HG02678 (cell line): ENCODE measurements at regions not wholly inside any gene's neighbourhood (a gene's known extent, or its start where the extent isn't known, plus 50 kb on each side); places are given as distances from the start of the nearest gene placed in this dataset.
A peak's percentile ranks its signal among the peaks of the same experiment; 100 is the strongest.

Experiments
- ATAC-seq: cut with Tn5 transposase; IDR thresholded peaks from one replicate; pipeline ENCODE4 v1.9.1; 2021; ENCODE audit warnings: mild to moderate bottlenecking, moderate library complexity; ENCODE audit not compliant: unreplicated experiment

DNA sequence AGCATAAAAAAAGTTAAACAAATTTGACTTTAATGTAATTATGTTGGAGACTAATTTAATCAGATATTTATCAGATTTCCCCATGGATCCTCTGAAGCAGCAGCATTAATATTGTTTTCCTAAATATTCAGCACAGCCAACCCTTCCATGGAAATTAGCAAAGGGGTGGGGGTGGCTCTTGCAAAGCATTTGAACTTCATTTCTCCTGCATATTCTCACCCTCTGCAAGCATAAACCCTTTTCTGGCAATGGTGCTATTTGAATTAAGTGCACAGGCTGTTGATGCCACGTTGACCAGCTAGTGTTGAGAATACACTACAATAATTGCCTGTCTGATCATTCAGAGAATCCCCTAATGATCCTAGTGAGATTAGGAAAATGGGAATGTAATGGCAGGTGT lies 488.1 kb upstream of the KLF12 start:
- no peak for ATAC-seq

DNA sequence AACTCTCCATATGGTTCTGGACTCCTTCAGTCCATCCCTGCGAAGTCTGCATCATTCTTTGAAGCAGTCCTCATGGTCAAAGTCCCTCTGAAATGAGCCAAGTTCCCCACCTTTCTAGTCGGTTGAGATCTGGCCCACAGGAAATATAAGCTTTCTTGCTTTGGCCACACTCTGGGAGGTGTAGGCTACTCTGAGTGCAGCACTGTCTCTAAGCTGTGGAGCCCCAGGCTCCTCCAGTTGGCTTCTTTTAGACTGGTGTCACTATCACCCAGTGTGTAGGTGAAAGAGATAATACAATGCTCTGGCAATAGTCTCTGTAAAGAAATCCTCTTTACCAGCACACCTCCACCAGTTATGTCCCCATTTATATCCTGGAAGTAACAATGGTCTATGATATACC lies 486.5 kb upstream of the KLF12 start:
- no peak for ATAC-seq

DNA sequence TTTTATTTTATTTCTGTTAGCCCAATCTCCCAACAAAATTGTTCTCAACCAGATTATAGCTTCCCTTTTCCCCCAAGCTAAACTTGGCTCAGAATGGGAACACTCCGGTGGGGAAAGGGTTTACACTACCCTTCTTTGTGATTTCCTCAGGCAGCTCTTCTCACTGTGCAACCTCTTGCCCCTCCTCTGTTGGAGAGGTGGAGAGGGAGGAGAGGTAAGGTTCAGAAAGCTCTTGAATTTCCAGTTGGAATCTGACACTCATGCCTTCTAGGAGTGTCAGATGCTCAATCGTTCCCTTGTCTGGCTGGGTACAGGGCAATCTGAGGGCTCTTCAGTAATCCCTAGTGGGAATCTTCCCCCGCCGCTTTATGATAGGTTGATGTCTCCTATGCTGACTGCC lies 486.1 kb upstream of the KLF12 start:
- no peak for ATAC-seq

DNA sequence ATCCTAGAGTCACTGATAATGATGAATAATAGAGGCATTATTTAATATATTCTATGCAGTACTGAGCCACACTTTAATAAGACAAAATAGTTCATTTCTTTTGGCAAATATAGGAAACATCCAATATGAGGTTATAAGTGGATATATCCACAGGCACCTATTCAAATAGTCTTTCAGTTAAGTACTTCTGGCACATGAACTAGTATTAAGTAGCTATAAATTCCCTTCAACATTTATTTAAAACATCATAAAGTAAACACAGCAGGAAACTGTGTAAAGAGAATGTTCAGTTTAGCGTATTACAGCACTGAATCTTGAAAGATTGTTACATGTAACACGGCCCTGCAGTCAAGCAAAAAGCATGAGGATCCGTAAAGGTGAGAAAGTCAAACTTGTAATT lies 463.3 kb upstream of the KLF12 start:
- ATAC-seq, result no peak

DNA sequence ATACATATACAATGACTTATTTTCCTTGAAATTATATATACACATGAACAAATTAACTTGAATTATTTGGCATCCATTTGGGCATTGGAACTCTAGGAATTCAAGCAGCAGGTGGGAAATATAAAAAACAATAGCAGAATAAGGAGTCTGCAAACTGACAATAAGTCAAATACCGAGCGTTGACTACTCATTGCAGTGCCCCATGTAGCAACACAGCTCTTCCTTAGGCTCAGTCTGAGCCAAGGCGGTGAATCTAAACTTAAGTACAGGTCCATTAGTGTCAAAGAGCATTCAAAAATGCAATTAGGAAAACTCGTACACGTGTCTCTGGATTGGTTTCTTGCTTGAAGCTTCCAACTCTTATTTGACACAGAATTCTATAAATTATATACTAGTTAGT lies 462.5 kb upstream of the KLF12 start:
- ATAC-seq, result no peak

DNA sequence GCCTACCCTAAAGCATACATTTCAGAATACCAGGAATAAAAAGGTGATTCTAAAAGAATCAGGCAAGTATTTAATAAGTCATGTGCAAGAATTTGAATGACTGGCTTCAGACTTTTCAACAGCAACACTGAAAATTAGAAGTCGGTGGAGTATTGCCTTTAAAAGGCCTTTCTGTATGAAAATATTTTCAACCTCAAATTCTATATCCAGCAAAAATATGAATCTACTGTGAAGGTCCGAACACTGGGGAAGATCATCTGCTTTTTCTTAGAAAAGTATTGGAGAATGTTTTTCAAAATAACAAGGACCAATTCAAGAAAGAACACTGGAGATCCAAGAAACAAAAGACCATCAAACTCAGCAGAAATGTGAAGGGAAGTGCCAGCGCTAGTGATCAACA lies 459.5 kb upstream of the KLF12 start:
- no peak for ATAC-seq

DNA sequence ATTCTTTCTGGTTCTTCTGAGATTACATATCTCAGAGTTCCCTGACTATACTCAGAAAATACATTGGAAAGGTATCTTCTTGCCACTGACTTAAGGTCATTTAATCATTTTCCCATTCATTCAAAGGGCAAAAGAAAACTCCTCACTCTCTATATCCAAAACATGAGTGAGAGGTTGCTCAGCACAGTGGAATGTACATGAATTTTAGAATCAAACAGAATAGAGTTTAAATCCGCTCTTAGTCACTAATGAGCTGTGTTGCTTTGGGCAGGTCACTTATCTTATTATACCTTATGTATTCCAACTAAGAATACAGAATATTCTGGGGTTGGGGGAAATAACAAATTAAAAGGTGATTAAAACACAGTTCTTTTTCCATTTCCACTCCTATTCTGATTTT lies 452.6 kb upstream of the KLF12 start:
- ATAC-seq, result no peak

DNA sequence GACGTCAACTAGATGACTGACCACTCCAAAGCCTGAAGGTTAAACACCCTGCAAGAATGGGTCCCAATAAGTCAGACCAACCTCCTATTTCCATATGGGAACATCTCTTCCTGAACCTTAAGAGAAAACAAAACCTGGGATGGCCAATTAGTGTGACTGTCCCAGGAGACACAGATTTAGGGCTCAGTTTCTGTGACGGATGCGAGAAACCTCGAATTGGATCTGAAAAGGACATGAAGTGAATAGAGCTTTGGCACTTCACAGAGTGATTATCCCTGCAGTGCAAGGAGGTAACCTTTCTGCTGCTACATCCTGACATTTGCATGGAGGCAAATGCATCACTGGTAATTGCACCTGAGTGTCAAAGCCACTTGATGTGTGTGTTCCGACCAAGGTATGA lies 442.2 kb upstream of the KLF12 start:
- ATAC-seq, result no peak

DNA sequence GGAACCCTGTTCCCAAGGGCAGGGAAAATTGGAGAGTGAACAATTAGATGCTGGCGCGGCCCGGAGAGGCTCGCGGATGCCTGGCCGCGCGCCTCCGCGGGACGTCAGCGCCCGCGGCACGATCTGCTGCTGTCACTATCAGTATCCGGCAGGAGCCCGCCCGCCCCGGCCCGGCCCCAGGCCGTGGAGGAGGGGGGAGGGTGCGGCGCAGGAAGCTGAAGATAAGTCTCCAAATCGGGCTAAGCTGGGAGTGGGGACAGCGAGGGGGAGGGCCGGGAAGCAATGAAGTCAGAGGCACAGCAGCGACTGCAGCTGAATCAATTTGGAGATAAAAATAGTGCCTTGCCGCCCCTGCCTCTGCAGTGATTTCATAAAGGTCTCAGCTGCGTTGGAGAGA lies 441.5 kb upstream of the KLF12 start:
- ATAC-seq, result no peak

DNA sequence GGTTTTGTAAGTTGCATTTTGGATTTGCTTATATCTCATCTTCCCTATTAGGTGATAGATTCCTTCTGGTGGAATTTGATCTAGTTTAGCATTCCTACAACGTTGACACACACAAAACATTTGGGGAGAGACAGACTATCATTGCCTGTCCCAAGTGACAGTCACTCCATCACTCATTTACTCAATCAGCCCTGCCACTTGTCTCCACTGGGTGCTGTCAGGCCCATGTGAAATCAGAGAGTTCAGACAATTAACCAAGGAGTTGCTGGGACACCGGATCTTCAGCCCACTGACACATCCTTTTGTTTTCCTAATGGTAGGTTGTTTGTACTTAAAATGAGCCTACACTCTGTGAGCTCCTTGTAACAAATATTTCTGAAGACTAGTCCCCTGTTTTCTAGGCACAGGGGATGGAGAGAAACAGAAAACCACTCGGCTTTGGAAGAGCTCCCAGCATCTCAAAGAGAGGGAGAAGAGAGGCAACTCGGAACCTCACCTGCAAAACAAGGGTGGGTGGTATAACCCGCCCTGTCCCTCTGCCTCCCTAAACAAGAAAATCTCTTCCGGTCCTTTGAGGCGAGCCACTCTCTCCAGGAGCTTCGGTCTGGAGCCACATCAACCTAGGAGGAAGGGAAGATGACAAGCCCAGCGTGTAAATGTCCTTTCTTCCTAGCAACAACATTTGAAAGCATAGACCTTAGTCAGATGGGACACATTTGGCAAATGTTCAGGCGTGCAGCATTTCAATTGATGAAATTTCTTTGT lies 440.9 kb upstream of the KLF12 start:
- ATAC-seq, result no peak

DNA sequence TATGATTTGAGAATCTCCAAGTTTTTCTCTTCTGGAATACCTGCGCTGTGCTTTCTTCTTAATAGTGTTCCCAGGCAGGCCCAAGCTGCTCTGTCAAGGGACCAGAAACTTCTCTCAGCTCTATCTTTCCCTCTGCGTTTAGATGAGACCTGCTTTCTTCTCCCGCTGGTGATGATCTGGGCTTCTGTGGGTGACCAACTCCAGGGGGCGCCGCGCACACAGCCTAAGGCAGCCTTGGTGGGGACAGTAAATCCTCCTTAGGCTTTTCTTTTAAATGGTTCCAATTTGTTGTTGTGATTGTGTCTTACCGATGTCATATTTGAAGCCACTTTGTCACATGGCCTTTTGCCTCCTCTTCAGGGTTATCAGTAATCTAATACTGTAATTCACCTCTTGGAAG lies 439.4 kb upstream of the KLF12 start:
- ATAC-seq, result no peak

DNA sequence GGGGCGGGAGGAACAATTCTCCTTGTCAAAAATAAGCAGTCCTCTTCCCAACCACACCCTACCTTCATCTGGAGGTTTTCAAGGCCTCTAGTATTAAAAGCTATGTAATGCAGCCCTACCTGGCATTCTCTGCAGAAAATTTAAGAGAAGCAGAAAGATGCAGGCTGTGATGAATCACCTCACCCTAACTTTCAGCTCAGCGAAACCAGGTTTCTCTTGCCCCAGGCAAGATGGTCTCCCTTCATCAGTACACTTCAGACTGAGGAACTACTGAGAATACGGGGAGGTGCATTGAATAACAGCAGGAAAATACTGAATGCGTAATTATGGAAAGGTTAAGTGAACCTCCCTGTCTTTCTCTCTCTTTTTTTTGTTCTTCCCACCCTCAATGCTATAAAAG lies 437.6 kb upstream of the KLF12 start:
- ATAC-seq, result no peak

DNA sequence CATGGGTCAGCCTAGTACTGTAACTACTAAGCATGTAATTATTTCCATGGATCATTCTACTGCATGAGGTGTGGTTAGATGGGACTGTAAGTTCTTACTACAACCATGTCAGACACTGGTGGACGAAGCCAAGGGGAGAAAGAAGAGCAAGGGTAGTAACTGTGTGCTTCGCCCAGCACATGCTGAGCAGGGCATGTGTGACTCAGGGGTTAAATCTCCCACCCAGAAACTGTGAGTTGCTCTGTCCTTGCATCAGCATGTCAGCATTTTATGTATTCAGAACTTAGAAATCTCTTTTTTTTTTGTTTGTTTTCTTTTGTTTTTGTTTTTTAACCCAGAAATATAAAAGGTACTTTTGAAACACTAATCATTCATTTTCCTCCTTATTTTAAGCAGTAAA lies 436.6 kb upstream of the KLF12 start:
- ATAC-seq, result no peak

DNA sequence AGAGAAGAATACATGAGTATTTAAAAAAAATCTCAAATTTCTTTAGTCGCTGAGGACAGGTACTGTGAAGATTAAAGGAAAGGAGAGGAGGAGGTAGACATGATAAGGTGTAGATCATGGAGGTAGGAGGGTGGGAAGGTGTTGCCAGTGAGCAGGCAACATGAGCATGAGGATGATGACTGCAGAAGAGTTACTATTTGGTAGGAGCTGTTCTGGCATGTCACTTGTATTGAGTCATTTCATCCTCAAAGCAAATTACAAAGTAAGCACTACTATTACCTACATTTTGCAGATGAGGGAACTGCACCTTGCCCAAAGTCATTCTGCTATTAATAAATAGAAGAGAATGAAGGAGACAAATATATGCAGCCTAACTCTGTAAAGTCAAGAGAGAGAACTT lies 435.8 kb upstream of the KLF12 start:
- ATAC-seq, result no peak

DNA sequence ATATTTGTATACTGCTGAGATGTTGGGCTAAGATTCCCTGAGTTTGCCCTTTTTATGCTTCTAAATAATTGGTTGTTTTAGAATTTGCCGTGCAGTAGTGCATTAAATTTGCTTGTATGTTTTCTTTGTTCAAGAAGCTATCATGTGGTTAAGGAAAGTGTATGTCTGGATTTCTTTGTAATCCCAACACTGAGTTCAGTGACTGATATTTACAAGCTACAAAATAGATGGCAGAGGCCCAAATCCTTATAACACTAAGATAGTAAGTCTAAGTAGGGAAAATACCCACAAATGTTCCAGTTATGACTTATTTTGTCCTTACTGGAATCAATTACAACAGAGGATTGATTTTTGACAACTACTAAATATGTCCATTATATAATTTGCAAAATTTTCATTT lies 435.0 kb upstream of the KLF12 start:
- no peak for ATAC-seq

DNA sequence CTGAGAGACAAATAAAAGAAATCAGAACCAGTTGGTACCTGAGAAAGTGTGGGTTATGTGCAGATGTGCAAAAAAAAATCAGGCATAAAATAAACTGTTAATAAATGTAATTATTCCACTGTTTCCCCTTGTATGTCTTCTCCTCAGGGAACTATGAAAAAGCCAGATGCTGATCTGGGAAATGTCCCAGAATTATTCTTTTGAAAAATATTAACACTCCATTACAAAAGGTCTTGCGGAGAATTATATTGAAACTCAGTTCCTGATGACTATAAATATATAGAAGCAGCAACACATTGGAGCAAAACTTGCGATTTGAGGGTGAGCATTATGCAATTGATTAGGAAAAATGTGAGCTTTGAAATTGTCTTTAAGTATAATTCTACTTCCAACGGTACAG lies 433.3 kb upstream of the KLF12 start:
- ATAC-seq, result no peak

DNA sequence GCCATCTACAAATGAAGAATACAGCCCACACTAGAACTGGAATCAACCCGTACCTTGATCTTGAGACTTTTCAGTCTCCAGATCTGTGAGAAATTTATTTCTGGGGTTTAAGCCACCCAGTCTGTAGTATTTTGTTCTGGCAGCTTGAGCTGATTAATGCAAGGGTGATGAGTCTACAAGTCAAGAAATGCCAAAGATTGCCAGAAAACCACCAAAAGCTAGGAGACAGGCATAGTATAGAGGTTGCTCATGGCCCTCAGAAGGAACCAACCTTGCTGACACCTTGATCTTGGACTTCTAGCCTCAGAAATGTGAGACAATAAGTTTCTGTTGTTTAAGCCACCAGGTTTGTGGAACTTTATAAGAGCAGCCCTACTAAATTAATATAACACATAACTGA lies 428.2 kb upstream of the KLF12 start:
- ATAC-seq, result no peak

DNA sequence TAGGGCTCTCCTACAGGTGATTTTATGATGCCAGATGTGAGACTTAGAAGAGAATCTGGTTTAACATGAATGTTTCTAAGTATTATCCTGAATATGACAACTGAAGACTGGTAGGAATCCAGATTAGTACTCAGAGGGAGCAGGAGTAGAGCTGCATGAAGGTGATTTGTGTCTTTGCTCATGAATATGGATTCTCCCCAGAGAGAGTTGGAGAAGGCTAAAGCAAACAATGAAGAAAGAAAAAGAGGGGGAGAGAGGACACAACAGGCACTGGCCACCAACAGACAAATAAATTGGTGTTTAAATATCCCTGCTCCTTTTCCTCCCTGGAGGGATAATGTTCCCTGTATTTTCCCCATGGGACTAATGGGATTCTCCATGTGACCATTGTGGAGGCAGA lies 427.0 kb upstream of the KLF12 start:
- no peak for ATAC-seq

DNA sequence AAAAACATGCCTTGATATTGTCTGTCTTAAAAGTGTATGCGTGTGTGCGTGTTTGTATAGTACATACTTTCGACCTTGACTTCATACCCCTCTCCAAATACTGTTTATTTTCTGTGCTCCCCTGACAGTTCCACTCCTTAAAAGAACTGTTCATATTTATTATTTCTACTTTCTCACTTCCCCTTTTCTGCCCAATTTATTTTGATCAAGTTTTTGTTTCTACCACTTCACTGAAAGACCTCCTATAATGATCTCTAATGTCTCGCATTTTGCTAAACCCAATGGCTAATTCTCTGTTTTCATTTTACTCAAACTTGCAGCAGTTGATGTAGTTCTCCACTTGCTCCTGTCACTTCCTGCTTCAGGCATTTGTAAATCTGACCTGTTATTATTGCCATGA lies 426.1 kb upstream of the KLF12 start:
- peak; percentile 73 for ATAC-seq

DNA sequence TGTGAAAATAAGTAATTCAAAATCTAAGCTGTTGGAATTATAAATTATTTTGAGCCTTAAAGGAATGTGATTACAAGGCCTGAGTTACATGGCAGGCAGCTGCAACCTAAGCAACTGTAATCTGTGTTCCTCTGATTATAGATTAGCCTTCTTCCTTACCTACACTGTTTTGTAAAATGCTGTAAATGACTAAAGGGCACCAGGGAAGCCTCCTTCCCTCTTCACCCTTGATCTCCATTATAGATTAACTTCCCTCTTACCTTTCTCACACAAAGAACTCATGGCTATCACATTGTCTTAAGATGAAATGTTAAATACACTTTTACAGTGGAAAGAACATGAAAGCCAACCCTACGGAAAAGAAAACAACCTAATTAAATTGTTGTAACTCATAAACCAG lies 423.7 kb upstream of the KLF12 start:
- no peak for ATAC-seq

DNA sequence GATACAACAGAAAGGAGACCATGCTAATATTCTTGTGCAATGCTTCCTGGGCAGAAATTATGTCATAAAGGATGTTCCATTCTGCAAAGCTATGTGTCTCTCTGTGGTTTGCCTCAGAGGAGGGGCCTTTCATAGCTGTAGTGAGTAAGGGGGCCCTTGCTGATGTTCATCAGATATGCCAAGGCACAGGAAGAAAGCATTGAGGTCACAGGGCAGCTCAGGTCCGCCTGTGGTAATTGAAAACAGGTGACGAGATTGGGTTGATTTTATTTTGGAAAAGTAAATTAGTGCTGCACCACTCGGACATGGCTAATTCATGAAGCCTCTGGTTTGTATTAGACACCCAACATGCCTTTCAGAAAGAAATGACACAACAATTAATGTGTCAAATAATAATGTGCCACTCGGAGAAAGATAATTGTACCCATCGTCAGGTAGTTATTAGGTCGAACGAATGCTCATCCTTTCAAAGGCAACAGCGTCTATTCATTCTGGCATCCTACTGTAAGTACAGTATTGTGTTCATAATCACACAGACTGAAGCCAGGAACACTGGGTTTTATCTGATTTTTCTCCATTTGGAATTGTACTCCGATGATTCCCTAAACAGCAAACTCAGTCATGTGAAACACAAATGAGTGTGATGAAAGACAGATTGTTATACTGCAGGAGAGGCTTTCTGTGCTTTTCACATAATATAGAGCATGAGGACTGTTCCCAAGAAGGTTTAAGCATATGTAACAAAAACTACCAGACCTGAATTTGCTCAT lies 421.6 kb upstream of the KLF12 start:
- no peak for ATAC-seq

DNA sequence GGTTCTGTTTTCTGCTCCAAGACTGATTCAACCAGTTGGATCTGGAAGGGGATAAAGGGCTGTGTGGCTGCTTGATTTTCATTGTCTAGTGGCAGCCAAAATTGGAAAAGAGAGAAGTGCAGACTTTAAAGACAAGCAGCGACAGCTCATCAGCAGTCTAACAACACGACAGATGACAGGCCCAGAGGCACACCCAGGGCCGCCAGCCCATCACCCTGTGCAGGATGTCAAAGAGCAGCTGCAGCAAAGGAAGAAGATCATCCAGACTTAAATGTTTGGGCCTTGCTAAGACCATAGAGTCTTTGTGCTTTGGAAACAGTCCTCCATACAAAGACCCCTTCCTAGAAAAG lies 421.0 kb upstream of the KLF12 start:
- ATAC-seq, result no peak
